GM18502 (cell line): ENCODE measurements at regions not wholly inside any gene's neighbourhood (a gene's known extent, or its start where the extent isn't known, plus 50 kb on each side); places are given as distances from the start of the nearest gene placed in this dataset.
"Not testable (repeated sequence)": the region's sequence is repeated elsewhere in the genome, so short reads cannot be mapped to it uniquely, and the experiment has no call there.

Experiments
- ATAC-seq: cut with Tn5 transposase; IDR thresholded peaks from one replicate; pipeline ENCODE4 v1.9.1; 2021; ENCODE audit warnings: mild to moderate bottlenecking; ENCODE audit not compliant: unreplicated experiment, poor library complexity

- no peak for ATAC-seq
Measured at GRCh38 chr2:34703292-34703691, 1104.2 kb upstream of the FAM98A start.

- ATAC-seq, result not testable (repeated sequence)
Measured at GRCh38 chr2:34702391-34702790, 1103.3 kb upstream of the FAM98A start.

- ATAC-seq, result not testable (repeated sequence)
Measured at GRCh38 chr2:34677591-34677990, 1078.5 kb upstream of the FAM98A start.

- ATAC-seq, result not testable (repeated sequence)
Measured at GRCh38 chr2:34677119-34677531, 1078.0 kb upstream of the FAM98A start.

GRCh38 chr2:34670482-34670881 is 1071.4 kb upstream of the FAM98A start:
- ATAC-seq, result no peak

- ATAC-seq, result no peak
Measured at GRCh38 chr2:34666821-34667220, 1067.7 kb upstream of the FAM98A start.

GRCh38 chr2:34664266-34664665 is 1065.2 kb upstream of the FAM98A start:
- no peak for ATAC-seq

GRCh38 chr2:34663314-34663713 is 1064.2 kb upstream of the FAM98A start:
- ATAC-seq, result no peak

- ATAC-seq, result no peak
Measured at GRCh38 chr2:34660741-34661140, 1061.6 kb upstream of the FAM98A start.

GRCh38 chr2:34656632-34657031 is 1057.5 kb upstream of the FAM98A start:
- ATAC-seq, result no peak

- ATAC-seq, result no peak
Measured at GRCh38 chr2:34652636-34653035, 1053.5 kb upstream of the FAM98A start.

- ATAC-seq, result no peak
Measured at GRCh38 chr2:34646901-34647300, 1047.8 kb upstream of the FAM98A start.

GRCh38 chr2:34632327-34632726 is 1033.2 kb upstream of the FAM98A start:
- ATAC-seq, result no peak

- no peak for ATAC-seq
Measured at GRCh38 chr2:34627003-34627402, 1027.9 kb upstream of the FAM98A start.

- no peak for ATAC-seq
Measured at GRCh38 chr2:34604164-34604563, 1005.1 kb upstream of the FAM98A start.

GRCh38 chr2:34602262-34602661 is 1003.2 kb upstream of the FAM98A start:
- no peak for ATAC-seq

GRCh38 chr2:34601561-34601960 is 1002.5 kb upstream of the FAM98A start:
- ATAC-seq, result no peak

GRCh38 chr2:34578641-34579040 is 979.5 kb upstream of the FAM98A start:
- ATAC-seq, result no peak

GRCh38 chr2:34570266-34570872 is 971.3 kb upstream of the FAM98A start:
- no peak for ATAC-seq

GRCh38 chr2:34567128-34567527 is 968.0 kb upstream of the FAM98A start:
- ATAC-seq, result no peak

- ATAC-seq, result no peak
Measured at GRCh38 chr2:34552337-34552736, 953.2 kb upstream of the FAM98A start.

GRCh38 chr2:34549710-34550345 is 950.7 kb upstream of the FAM98A start:
- no peak for ATAC-seq
